ENCODE measurements at regions not wholly inside any gene's neighbourhood (a gene's known extent, or its start where the extent isn't known, plus 50 kb on each side); places are given as distances from the start of the nearest gene placed in this dataset.
"Not testable (repeated sequence)": the region's sequence is repeated elsewhere in the genome, so short reads cannot be mapped to it uniquely, and the experiment has no call there.

DNA sequence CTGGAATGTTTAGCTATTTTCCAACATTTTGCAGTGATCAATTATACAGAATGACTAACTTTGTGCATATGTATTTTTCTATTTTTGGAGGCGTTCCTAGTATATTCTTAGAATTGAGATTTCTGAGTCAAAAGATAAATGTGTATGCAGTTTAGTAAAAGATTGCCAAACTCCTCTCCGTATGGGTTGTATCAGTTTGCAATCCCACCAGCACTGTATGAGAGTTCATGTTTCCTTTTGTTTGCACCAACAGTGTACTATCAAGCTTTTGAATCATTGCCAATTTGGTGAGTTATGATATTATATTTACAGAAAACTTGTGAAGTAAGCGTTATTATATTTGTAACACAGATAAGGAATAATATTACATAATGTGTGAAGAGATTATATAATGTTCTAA is 658.7 kb downstream of the JRKL start:
- DNase-seq: no peak

DNA sequence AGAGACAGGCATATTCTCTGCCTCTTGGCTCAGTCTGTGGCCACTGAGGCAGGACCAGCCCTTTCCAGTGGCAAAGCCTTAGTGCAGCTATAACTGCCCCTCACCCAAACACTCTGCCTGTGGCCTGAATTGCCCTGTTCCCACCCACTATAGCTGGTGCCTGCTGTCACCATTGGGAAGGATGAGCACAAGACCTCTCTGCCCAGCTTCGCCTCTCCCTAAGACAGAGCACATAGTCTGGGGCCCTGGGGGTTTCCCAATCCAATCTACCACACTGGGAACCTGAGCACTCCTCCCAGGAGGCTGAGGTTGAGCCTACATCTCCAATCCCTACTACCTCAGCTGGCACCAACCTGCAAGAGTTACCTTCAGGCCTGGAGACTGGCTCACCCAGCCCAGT is 670.4 kb downstream of the JRKL start:
- no peak for DNase-seq

DNA sequence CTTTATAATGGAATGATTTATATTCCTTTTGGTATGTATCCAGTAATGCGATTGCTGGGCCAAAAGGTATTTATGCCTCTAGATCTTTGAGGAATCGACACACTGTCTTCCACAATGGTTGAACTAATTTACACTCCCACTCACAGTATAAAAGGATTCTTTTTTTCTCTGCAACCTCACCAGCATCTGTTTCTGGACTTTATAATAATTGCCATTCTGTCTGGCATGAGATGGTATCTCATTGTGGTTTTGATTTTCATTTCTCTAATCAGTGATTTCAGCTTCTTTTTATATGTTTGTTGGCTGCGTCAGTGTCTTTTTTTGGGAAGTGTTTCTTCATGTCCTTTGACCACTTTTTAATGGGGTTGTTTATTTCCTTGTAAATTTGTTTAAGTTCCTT is 679.3 kb downstream of the JRKL start:
- no peak for DNase-seq

DNA sequence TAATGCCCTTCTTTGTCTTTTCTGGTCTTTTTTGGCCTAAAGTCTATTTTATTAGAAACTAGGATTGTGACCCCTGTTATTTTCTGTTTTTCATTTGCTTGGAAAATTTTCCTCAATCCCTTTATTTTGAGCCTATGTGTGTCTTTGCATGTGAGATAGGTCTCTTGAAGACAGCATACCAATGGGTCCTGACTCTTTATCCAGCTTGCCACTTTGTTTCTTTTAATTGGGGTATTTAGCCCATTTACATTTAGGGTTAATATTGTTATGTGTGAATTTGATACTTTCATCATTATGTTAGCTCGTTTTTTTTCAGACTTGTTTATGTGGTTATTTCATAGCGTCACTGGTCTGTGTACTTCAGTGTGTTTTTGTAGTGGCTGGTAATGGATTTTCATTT is 682.6 kb downstream of the JRKL start:
- DNase-seq: no peak

DNA sequence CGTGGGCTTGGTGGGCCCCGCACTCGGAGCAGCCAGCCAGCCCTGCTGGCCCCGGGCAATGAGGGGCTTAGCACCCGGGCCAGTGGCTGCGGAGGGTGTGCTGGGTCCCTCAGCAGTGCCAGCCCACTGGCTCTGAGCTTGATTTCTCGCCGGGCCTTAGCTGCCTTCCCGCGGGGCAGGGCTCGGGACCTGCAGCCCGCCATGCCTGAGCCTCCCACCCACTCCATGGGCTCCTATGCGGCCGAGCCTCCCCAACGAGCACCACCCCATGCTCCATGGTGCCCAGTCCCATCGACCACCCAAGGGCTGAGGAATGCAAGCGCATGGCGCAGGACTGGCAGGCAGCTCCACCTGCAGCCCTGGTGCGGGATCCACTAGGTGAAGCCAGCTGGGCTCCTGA is 686.9 kb downstream of the JRKL start:
- DNase-seq: peak; percentile 1

DNA sequence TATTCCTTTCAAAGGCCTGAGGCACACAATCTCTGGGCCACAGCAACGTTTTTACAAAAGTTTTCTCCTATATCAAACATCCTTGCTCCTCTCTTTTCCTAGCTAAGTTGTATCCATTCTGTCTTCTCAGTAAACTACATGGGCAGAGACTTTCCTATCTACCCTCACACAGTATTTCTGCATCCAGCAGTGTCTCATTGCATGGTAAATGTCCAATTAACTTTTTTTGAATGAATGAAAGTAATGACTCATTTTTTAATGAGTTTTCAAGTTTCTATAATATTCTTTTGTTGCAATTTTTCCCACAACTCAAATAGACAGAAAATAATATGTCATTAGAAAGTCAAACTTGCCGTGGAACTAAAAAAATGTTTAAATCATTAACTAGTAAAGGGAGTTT is 688.6 kb downstream of the JRKL start:
- no peak for DNase-seq

DNA sequence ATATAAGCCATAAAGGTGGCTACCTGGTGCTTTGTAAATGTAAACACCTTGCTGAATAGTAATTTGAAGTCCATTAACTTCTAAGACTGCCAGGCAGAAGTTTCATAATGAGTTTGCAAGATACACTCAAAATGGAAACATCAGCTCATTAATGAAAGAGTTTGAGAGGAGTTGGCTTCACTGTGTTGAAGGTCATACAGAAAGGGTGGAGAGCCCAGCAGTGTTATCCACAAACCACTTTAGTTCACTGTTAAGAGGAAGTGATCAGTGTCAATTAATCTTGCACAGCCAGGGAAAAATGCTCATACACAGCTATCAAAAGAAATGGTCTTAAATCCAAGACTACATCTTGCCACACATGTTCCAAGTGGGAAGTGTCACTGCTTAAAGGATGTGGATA is 689.4 kb downstream of the JRKL start:
- DNase-seq: no peak

DNA sequence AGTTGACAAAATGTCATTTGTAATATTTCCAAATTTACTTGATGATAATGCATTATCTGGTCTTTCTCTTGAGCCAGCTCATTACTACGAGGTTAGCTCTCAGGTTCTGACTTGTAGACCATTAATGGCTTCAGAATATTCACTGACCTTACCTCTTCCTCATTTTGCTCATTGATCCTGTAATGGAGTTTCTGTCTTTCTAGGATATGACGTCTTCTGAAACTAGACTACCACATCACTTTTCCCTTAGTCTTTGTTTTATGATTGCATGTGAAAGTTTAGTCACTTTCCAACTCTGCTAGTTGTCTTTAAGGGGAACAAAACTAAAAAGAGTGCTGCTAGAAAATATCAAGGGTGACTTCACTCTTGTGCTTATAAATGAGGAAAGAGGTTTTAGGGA is 697.6 kb downstream of the JRKL start:
- no peak for DNase-seq

DNA sequence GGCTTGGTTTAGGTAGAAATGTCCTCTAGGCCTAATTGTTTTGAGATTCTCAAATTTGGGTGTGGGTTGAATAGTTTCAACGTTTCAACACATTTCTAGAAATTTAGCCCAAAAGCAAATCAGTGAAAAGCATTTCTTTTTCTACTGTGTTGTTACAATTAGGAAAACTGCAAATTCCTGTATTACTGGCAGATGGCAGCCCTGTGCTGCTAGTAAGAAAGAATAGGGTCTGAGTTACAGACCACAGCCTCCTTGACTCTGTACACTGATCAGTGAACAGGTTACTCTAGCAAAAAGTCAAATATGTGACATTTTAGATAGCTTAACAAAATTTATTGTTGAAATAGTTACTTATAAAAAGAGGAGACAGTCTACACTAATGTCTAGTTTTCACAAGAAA is 703.0 kb downstream of the JRKL start:
- DNase-seq: no peak

DNA sequence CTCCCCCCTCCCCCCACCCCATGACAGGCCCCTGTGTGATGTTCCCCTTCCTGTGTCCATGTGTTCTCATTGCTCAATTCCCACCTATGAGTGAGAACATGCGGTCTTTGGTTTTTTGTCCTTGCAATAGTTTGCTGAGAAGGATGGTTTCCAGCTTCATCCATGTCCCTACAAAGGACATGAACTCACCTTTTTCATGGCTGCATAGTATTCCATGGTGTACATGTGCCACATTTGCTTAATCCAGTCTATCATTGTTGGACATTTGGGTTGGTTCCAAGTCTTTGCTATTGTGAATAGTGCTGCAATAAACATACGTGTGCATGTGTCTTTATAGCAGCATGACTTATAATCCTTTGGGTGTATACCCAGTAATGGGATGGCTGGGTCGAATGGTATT is 712.4 kb downstream of the JRKL start:
- DNase-seq: not testable (repeated sequence)

DNA sequence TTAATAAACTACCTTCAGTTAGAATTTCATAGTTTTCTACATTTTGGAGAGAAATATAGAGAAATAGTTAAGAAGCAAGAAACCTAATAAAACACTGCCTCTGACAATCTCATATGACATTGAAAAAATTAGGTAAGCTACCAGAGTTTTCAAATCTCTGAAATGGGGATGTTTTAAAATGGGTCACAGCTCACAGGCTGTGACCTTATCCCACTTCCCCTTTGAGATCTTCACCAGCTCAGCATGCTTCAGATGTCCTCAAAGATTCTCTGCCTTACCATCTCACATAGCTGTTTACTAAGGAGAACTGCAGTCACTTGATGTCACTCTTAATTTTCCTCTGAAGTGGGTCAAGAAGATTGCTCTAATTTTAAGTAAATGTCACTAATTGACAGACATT is 717.8 kb downstream of the JRKL start:
- no peak for DNase-seq

DNA sequence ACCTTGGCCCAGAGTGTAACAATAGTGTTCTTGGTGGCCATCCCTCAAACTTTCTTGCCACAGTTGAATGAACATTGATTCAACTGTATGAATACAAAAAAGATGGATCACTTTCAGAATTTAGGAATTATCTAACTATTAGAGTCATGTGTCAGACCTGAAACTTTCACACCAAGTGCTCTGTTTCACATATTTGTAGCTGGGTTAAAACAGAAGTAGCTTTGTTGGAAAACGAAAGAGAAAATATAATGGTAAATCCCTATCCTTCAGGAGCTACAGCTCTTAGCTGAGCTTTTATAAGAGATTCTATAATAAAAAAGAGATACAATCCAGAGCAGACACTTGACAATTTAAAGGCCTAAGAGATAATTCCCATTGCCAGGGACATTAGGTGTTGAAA is 719.3 kb downstream of the JRKL start:
- DNase-seq: no peak

DNA sequence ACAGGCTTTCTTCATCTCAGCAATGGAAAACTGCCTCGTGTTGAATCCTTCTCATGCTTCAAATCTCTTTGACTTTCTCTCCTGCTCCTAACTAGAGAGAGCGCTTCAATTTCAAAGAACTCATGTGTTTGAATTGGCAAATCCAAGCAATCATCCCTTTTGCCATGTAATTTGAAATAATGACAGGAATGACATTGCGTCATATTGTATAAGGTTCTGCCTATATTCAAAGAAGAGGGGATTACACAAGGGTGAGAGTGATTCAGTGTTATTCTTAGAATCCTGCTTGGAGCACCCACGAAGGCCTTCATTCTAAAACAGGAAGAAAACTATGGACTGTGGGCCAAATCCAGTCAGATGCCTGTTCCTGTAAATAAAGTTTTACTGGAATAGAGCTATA is 720.6 kb downstream of the JRKL start:
- no peak for DNase-seq

DNA sequence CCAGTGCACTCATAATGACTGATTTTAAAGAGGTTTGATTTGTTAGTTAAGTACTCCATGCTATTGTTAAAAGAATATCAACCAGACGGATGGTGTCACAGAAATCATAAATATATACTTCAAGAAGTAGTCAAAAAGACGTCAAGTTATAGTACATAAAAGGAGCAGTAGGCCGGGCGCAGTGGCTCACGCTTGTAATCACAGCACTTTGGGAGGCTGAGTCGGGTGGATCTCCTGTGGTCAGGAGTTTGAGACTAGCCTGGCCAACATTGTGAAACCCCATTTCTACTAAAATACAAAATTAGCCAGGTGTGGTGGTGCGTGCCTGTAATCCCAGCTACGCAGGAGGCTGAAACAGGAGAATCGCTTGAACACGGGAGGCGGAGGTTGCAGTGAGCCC is 721.7 kb downstream of the JRKL start:
- DNase-seq: no peak

DNA sequence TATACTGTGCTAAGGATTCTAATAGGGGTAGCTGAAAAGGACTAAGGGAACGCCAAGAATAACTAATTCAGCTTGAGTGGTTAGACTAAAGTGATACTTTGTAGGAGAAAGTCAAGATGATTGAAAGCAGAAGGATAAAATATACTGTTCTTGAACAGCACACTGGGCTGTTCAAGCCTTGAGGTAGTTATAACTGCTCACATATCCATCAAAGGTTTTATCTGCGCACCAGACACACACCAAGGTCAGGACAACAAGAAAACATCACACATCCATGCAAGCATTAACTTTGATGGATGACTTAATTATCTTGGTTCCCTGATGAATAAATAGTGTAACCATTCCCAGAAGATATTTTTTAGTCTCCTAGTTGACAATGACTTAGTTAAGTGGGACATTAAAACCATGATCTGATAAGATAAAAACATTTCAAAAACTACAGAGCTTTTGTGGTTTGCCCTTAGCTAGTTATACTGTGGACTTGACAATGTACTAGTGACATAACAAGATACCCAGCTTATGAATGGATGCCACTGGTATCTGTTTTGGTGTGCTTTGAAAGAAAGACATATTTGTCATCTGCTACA is 728.9 kb downstream of the JRKL start:
- no peak for DNase-seq

DNA sequence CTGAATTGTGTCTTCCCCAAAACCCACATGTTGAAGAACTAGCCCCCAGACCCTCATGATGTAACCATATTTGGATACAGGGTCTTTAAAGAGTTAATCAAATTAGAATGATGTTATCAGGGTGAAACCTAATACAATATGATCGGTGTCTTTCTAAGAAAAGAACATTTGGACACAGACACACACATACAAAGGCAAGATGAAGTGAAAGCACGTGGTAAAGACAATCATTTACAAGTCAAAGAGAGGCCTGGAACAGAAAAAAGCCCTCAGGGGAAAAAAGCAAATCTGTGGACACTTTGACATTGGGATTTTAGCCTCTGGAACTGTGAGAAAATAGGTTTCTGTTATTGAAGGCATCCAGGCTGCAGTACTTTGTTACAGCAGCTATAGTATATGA is 733.4 kb downstream of the JRKL start:
- no peak for DNase-seq

DNA sequence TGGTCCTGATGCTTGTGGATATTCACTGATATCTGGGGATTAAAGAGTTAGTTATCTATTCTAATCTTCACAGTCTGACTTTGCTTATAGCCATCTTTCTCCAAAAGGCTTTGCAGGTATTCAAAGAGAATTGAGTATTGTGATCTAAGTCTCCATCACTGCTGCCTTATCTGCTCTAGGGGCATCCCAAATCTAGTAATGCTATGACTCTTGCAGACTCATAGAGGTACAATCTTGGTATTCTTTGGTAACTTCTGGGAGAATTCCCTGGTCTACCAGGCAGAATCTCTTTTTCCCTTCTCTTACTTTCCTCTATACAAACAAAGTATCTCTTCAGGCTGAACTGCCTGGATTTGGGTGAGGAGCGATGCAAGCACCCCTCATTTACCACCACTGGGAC is 746.3 kb downstream of the JRKL start:
- no peak for DNase-seq

DNA sequence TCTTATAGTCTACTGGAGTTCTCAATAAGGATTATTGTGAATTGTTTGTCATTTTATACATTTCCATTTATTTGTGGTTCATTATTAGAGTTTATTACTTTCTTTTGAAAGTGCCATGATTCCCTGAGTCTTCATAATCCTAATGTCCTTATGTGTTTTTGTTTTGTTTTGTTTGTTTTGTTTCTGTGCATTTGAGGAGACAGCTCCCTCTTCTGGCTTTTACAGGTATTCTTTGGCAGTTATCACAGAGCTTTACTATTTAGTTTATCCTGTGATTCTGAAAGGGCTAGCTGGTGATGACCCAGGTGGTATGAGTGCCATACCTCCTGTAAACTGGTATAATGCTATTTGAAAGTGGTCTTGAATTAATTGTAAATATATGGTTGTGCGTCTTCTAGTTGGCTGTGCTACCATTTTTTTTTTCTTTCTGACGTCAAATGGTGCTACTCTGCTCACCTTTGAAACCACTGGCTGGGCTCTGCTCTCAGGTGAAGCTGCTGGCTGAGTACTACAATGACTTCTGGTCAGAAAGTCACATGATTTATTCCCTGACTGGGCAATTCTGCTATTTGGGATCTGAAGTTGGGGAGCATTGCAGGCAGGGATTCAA is 751.2 kb downstream of the JRKL start:
- DNase-seq: no peak

DNA sequence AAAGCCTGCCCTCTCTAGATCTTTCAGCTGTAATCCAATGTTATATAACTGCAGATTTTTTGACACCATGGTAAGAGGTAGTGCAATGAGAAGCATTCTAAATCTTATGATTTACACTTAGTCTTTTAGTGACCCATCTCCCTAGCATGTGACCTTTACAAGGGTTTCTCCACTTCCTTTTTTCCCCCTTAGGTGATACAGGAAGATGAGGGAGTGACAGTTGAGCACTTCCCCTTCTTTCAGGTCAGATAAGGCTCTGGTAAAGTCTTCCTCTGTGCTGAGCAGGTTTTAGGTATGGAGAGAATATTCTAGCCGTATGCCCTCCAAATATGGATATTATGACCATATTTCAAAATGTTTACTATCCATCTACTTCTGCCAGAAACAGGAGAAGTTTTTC is 753.6 kb downstream of the JRKL start:
- DNase-seq: no peak

DNA sequence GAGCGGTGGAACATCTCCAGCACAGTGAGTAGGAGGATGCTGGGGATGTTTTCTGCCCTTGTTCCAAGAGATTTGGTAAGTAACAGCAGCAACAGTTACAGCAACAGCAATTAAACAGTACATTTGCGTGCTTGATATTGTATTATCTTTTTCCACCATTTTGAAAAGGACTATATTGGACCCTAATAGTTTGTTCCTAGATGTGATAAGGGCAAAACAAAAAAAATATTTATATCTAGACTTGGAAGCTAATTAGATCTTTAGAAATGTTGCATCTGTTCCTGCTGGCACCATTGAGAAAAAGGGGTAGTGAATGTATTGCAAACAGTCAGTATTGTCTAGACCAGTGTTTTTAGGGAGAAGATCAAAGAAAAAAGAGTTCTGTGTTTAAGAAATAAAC is 759.9 kb downstream of the JRKL start:
- no peak for DNase-seq

DNA sequence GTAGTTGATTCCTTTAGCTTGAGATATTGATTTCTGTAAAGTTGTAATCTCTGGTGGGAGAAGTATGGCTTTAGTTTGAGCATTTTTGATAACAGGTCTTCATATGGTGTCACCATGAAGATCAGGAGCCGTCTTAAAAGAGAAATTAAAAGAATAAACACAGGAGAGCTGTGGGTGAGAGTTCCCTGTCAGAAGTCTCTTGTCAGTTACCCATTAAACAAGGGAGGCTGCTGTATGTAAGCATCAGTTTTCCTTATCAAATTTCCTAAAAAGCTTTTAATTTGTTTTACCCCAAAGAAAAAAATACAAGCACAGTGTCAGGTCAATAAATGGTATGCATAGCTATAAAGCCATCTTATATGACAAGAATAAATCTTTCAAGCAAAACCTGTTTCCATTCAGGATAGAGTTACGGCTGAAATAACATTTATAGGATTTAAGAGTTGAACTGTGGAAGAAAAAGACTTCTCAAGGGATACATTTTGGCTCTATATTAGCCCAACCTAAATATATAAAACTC is 767.5 kb downstream of the JRKL start:
- no peak for DNase-seq

DNA sequence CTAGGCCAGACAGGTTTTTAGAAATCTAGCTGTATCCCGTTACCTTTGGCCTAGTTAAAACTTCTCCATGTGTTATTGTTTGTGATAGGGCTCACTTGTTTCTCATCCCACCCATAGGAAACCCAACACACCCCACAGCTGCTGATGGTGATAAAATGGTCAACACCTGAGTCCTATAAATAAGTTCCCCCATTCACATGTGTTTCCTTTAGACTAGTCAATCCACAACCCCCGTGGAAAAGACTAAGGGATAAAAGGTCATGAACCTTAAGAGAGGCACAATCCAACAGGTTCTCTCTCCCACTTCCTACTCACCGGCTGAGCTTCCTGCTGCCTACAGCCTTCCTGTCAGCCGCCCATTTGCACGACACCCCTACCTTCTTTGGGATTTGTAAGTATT is 768.4 kb downstream of the JRKL start:
- DNase-seq: no peak

DNA sequence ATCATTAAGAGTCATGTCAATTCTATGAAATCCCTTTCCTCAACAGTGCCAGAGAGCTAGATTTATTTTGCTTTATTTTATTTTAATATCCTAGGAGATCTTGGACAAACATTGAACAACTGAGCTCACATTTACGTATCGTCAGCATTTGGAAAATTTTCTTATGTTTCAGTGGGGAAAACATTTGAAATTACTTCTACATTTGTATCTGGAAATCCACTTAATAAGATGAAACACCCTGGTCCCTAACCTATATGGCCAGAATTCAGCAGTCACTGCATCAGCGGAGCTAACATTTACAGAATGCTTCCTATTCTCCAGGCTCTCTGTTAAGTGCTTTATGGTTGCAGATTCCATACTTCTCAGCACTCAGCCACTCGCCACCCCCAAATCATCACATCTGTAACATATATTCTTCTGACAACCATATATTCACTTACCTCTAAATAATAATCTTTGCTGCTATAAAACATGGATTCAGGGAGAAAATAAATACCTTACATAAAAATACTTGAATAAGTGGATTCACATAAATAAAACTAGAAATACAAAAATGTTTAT is 773.9 kb downstream of the JRKL start:
- DNase-seq: no peak

DNA sequence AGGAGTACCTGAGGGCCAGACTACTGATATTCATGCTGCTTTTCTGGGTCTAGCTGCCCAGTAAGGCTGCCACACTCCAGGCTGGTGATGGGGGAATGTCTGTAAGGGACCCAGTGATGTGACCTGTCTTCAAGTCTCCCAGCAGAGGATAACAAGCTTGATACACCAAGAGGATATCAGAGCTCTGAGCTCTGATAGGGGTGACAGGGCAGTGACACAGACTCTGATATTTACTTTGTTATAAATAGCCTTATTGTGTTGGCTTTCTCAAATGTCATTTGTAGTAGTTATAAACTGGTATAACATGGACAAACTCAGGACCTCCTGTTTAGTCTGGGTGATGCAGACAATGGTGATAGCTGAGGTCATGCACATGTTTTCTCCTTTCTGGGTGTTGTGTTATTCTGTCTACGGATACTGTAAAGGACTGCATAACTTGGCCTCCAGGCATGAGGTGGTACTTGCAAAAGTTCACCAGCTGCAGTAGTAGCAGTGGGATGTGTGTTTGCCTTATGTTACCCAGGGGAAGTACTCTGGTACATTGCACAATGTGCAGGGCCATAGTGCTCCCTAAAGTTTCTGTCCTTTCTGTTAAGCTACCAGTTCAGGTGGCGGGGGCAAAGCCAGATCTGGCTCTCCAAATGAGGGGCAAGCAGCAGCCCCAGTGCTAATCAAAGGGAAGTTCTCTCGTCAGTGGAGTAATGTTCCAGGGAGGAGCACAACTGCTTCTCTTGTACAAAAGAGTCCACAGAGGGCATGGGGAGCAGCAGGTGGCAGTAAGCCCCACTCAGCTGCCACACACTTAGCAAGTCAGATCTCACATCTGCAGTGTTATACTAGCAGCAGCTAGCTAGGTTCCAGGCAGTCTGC is 812.2 kb downstream of the JRKL start:
- DNase-seq: no peak

Measured in activated gamma-delta T cell (primary cell).